ENCODE measurements at regions not wholly inside any gene's neighbourhood (a gene's known extent, or its start where the extent isn't known, plus 50 kb on each side); places are given as distances from the start of the nearest gene placed in this dataset.

DNA sequence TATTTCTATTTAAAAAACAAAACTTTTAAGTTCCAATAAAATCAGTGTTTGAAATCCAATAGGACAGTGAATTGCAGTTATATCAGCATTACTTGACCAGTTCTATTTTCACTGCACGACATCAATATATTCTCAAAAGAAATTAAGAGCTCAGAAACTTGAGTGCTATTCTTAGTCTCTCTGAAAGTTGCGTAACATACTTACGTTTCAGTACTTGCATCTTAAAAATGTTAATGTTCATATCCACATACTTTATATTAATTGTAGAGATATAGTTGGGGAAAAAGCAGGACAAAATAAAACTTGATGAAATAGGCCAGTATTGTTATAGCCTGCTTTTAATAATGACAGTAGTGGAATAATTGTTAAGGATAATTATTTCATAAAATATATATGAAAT is 720.5 kb upstream of the PCDH9 start:
- Histone ChIP-seq H3K9me3 (ENCODE audit: control insufficient read depth, insufficient read depth, low read length) (no peaks in the 10 kb centered on the region; the same call in 1 of the 2 replicates), H3K4me2 (ENCODE audit: low read length) (no peak overlapping the region), H3F3A (ENCODE audit: control insufficient read depth, insufficient read depth) (no peaks in the 10 kb centered on the region), H3K27me3 (ENCODE audit: control insufficient read depth, low read length) (no peaks in the 10 kb centered on the region), H3K79me2 (ENCODE audit: control insufficient read depth, low read length) (no peaks in the 10 kb centered on the region), H3K9me2 (replicated peaks; ENCODE audit: control insufficient read depth, low read length) (no peaks in the 10 kb centered on the region), H3K27ac (ENCODE audit: low read depth, low read length) (no peak overlapping the region), H3K4me1 (ENCODE audit: control insufficient read depth, low read length) (no peaks in the 10 kb centered on the region), H3K4me3 (ENCODE audit: low read length) (no peak overlapping the region), H4K20me1 (ENCODE audit: control insufficient read depth, insufficient read depth, low read depth, low read length) (no peaks in the 10 kb centered on the region), H3K36me3 (ENCODE audit: control insufficient read depth, low read length) (no peaks in the 10 kb centered on the region)
- no peak for TF ChIP-seq EZH2phosphoT487 (IDR thresholded peaks at IDR 0.05; ENCODE audit: borderline replicate concordance, low read length)
- TF ChIP-seq, protein P1, sequence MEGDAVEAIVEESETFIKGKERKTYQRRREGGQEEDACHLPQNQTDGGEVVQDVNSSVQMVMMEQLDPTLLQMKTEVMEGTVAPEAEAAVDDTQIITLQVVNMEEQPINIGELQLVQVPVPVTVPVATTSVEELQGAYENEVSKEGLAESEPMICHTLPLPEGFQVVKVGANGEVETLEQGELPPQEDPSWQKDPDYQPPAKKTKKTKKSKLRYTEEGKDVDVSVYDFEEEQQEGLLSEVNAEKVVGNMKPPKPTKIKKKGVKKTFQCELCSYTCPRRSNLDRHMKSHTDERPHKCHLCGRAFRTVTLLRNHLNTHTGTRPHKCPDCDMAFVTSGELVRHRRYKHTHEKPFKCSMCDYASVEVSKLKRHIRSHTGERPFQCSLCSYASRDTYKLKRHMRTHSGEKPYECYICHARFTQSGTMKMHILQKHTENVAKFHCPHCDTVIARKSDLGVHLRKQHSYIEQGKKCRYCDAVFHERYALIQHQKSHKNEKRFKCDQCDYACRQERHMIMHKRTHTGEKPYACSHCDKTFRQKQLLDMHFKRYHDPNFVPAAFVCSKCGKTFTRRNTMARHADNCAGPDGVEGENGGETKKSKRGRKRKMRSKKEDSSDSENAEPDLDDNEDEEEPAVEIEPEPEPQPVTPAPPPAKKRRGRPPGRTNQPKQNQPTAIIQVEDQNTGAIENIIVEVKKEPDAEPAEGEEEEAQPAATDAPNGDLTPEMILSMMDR (IDR thresholded peaks at IDR 0.05; ENCODE audit: low read depth, low read length, poor library complexity, severe bottlenecking), result no peak

DNA sequence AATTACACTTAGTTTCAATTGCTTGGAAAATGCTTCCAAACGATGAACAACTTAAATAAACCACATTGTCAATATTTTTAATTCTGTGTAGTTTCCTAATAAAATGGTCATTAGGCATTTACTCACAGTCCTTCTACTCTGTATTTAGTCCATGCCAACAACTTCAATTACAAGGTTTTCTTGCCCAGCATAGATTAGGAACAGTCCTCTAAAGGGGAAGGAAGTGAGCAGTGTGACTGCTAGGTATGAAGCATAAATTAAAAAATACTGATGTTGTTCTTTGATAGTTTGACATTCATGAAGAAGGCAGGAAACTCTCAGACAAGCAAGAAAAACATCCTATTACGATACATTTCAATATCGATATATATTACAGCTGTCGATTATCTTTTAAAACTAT is 716.0 kb upstream of the PCDH9 start:
- Histone ChIP-seq H3K36me3 (ENCODE audit: control insufficient read depth, low read length) (no peaks in the 10 kb centered on the region), H3F3A (ENCODE audit: control insufficient read depth, insufficient read depth) (no peaks in the 10 kb centered on the region), H3K4me3 (ENCODE audit: low read length) (no peak overlapping the region), H4K20me1 (ENCODE audit: control insufficient read depth, insufficient read depth, low read depth, low read length) (no peaks in the 10 kb centered on the region), H3K79me2 (ENCODE audit: control insufficient read depth, low read length) (no peaks in the 10 kb centered on the region), H3K4me2 (ENCODE audit: low read length) (no peak overlapping the region), H3K9me2 (replicated peaks; ENCODE audit: control insufficient read depth, low read length) (no peaks in the 10 kb centered on the region), H3K9me3 (ENCODE audit: control insufficient read depth, insufficient read depth, low read length) (no peaks in the 10 kb centered on the region; the same call in 1 of the 2 replicates), H3K27me3 (ENCODE audit: control insufficient read depth, low read length) (no peaks in the 10 kb centered on the region), H3K27ac (ENCODE audit: low read depth, low read length) (no peak overlapping the region), H3K4me1 (ENCODE audit: control insufficient read depth, low read length) (no peaks in the 10 kb centered on the region)
- TF ChIP-seq, protein P1 (IDR thresholded peaks at IDR 0.05; ENCODE audit: low read depth, low read length, poor library complexity, severe bottlenecking), result no peak
- no peak for TF ChIP-seq EZH2phosphoT487 (IDR thresholded peaks at IDR 0.05; ENCODE audit: borderline replicate concordance, low read length)

DNA sequence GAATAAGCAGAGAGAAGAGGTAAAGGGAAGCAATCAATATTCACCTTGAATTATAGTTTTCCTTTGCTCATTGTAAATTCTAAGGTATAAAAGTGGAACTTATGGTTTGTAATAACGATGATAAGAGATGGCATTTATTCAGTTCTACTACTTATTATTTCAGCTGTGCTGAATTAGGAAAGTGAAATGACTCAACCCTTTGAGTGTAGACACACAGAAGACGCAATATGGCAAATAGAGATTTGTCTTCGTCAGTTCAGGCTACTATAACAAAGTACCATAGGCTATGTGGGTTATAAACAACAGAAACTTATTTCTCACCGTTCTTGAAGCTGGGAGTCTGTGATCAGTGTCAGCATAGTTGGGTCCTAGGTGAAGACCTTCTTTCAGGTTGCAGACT is 713.0 kb upstream of the PCDH9 start:
- H3K79me2 ChIP-seq (ENCODE audit: control insufficient read depth, low read length), result no peaks in the 10 kb centered on the region
- no peaks in the 10 kb centered on the region for H3K9me3 ChIP-seq (ENCODE audit: control insufficient read depth, insufficient read depth, low read length)
- H3K4me2 ChIP-seq (ENCODE audit: low read length), result no peak overlapping the region
- H3K36me3 ChIP-seq (ENCODE audit: control insufficient read depth, low read length), result no peaks in the 10 kb centered on the region
- H3K9me2 ChIP-seq (replicated peaks; ENCODE audit: control insufficient read depth, low read length), result no peaks in the 10 kb centered on the region
- no peak for TF ChIP-seq EZH2phosphoT487 (IDR thresholded peaks at IDR 0.05; ENCODE audit: borderline replicate concordance, low read length)
- TF ChIP-seq, protein P1 (IDR thresholded peaks at IDR 0.05; ENCODE audit: low read depth, low read length, poor library complexity, severe bottlenecking), result no peak
- H3K27ac ChIP-seq (ENCODE audit: low read depth, low read length), result no peak overlapping the region
- no peaks in the 10 kb centered on the region for H3F3A ChIP-seq (ENCODE audit: control insufficient read depth, insufficient read depth)
- no peak overlapping the region for H3K4me3 ChIP-seq (ENCODE audit: low read length)
- H4K20me1 ChIP-seq (ENCODE audit: control insufficient read depth, insufficient read depth, low read depth, low read length), result no peaks in the 10 kb centered on the region
- no peaks in the 10 kb centered on the region for H3K4me1 ChIP-seq (ENCODE audit: control insufficient read depth, low read length)
- no peaks in the 10 kb centered on the region for H3K27me3 ChIP-seq (ENCODE audit: control insufficient read depth, low read length)

DNA sequence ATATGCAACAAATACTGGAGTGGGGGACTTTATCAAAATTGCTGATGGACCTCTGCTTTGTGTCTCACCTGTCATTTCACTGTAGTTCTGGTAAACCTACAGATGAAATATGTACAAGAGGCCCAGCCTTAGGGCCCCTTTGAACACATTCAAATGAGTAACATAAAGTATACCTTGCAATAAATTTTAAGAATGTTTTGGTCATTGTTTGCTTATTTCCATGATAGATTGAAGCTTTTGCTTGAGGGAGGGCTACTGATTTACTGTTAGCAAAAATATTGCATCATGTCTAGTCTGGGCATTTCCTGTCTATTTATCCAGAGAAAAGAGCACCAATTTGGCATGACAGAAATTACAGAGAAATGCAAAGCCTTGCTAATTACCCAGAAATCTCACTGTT is 705.5 kb upstream of the PCDH9 start:
- H3K9me3 ChIP-seq (ENCODE audit: control insufficient read depth, insufficient read depth, low read length), result no peaks in the 10 kb centered on the region
- no peak overlapping the region for H3K4me2 ChIP-seq (ENCODE audit: low read length)
- no peak overlapping the region for H3K27ac ChIP-seq (ENCODE audit: low read depth, low read length)
- no peaks in the 10 kb centered on the region for H3K4me1 ChIP-seq (ENCODE audit: control insufficient read depth, low read length)
- no peaks in the 10 kb centered on the region for H3K36me3 ChIP-seq (ENCODE audit: control insufficient read depth, low read length)
- no peaks in the 10 kb centered on the region for H4K20me1 ChIP-seq (ENCODE audit: control insufficient read depth, insufficient read depth, low read depth, low read length)
- no peaks in the 10 kb centered on the region for H3F3A ChIP-seq (ENCODE audit: control insufficient read depth, insufficient read depth)
- TF ChIP-seq, protein P1 (IDR thresholded peaks at IDR 0.05; ENCODE audit: low read depth, low read length, poor library complexity, severe bottlenecking), result no peak
- TF ChIP-seq EZH2phosphoT487 (IDR thresholded peaks at IDR 0.05; ENCODE audit: borderline replicate concordance, low read length), result no peak
- H3K27me3 ChIP-seq (ENCODE audit: control insufficient read depth, low read length), result no peaks in the 10 kb centered on the region
- no peak overlapping the region for H3K4me3 ChIP-seq (ENCODE audit: low read length)
- no peaks in the 10 kb centered on the region for H3K79me2 ChIP-seq (ENCODE audit: control insufficient read depth, low read length)
- H3K9me2 ChIP-seq (replicated peaks; ENCODE audit: control insufficient read depth, low read length), result no peaks in the 10 kb centered on the region

Data from DOHH2 (cell line).